NOMO-1 (cell line): ENCODE measurements at regions not wholly inside any gene's neighbourhood (a gene's known extent, or its start where the extent isn't known, plus 50 kb on each side); places are given as distances from the start of the nearest gene placed in this dataset.
"Not testable (repeated sequence)": the region's sequence is repeated elsewhere in the genome, so short reads cannot be mapped to it uniquely, and the experiment has no call there.

Experiments used
- DNase-seq, 2 experiments: peaks; one replicate each; lab custom pipeline; 2025; ENCODE audit not compliant: unreplicated experiment in 2 of 2; lab: John Stamatoyannopoulos, UW

GRCh38 chr16:88145824-88146405 lies 194.7 kb downstream of the BANP start:
- not testable (repeated sequence) for DNase-seq

GRCh38 chr16:88148078-88148477 lies 196.8 kb downstream of the BANP start:
- DNase-seq = not testable (repeated sequence)

GRCh38 chr16:88148682-88149081 lies 197.4 kb downstream of the BANP start:
- not testable (repeated sequence) for DNase-seq

- DNase-seq = not testable (repeated sequence)
These were observed 197.9 kb downstream of the BANP start for GRCh38 chr16:88149158-88149603.

GRCh38 chr16:88149663-88150062 lies 198.4 kb downstream of the BANP start:
- DNase-seq = not testable (repeated sequence)

GRCh38 chr16:88150456-88151128 lies 199.4 kb downstream of the BANP start:
- DNase-seq = not testable (repeated sequence)

GRCh38 chr16:88151129-88151499 lies 199.9 kb downstream of the BANP start:
- not testable (repeated sequence) for DNase-seq

GRCh38 chr16:88151859-88152843 lies 200.9 kb downstream of the BANP start:
- DNase-seq = not testable (repeated sequence)

GRCh38 chr16:88152879-88153278 lies 201.6 kb downstream of the BANP start:
- DNase-seq = not testable (repeated sequence)

- not testable (repeated sequence) for DNase-seq
These were observed 202.3 kb downstream of the BANP start for GRCh38 chr16:88153516-88153915.

- not testable (repeated sequence) for DNase-seq
These were observed 203.7 kb downstream of the BANP start for GRCh38 chr16:88154886-88155285.

GRCh38 chr16:88155681-88156080 lies 204.4 kb downstream of the BANP start:
- DNase-seq = not testable (repeated sequence)

- DNase-seq = not testable (repeated sequence)
These were observed 205.5 kb downstream of the BANP start for GRCh38 chr16:88156640-88157283.

- DNase-seq = not testable (repeated sequence)
These were observed 206.5 kb downstream of the BANP start for GRCh38 chr16:88157686-88158085.

- DNase-seq = not testable (repeated sequence)
These were observed 207.2 kb downstream of the BANP start for GRCh38 chr16:88158256-88159045.

GRCh38 chr16:88159046-88159896 lies 208.0 kb downstream of the BANP start:
- not testable (repeated sequence) for DNase-seq

- DNase-seq = not testable (repeated sequence)
These were observed 208.7 kb downstream of the BANP start for GRCh38 chr16:88159897-88160335.

- not testable (repeated sequence) for DNase-seq
These were observed 210.0 kb downstream of the BANP start for GRCh38 chr16:88161191-88161590.
